Stimulated activated CD8-positive, alpha-beta memory T cell treated with anti-CD3 and anti-CD28 coated beads, Interleukin-4, amount 100 ng/mL, for 48 hours (primary cell): ENCODE measurements at regions not wholly inside any gene's neighbourhood (a gene's known extent, or its start where the extent isn't known, plus 50 kb on each side); places are given as distances from the start of the nearest gene placed in this dataset.

ENCODE experiments used
- DNase-seq: peaks from one replicate; pipeline ENCODE4 v3.0.0-alpha.2; 2020

- DNase-seq, result no peak
These were observed 553.9 kb downstream of the ZNF804A start for GRCh38 chr2:185152186-185152585.

DNA sequence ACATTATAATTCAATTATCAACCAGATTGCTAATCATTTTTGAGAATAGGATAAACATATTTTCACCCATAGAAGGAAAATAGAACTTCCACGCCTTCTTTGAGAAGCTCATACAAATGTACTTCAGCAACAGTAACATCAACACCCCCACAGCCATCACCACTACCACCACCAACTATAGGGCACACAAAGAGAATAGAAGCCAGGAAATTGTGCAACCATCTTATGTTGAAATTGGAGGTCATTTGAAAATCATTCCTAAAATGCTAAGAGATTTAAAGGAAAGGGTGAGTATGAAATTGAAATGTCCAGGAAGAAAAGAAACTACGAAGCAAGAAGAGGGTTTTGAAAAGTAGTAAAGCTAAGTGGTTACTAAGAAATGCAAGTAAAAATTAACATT, 563.4 kb downstream of the ZNF804A start:
- no peak for DNase-seq

DNA sequence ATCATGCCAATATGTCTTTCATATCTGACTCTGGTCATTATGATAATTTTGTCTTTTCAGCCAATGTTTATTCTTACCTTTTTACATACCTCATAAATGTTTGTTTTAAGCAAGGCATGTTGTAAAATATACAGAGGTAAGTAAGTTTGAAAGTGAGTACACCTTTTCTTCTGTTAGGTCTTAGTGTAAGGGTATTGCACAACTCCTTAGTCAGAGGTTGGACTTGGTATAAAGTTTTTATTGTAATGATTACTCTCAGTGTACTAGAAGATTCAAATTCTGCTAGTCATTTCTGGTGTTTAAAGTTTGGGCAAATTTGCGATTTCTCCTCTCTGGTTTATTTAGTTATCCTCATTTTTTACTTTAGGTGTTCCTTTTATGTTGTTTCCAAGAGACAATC, 564.3 kb upstream of the FSIP2 start:
- DNase-seq, result no peak

DNA sequence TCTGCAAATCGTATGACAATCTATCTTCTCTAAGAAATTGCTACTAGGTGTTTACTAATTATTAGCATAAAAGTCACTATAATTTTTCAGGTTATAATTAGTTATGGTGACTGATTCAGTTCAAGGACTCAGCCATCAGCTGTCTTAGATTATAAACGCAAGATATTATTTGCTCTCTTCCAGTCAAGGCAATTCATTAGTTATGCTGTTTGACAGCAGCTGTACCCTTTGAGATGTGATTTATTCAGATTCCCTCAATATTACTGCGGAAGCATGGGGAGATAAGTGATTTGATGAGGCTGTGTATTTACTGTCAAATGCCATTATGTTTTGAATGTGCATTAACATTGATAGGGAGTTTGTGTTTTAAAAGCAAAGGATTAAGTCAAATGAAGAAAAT, 558.9 kb upstream of the FSIP2 start:
- no peak for DNase-seq

GRCh38 chr2:185181901-185182300, 556.7 kb upstream of the FSIP2 start:
- DNase-seq, result no peak

GRCh38 chr2:185185044-185185443, 553.6 kb upstream of the FSIP2 start:
- no peak for DNase-seq

DNA sequence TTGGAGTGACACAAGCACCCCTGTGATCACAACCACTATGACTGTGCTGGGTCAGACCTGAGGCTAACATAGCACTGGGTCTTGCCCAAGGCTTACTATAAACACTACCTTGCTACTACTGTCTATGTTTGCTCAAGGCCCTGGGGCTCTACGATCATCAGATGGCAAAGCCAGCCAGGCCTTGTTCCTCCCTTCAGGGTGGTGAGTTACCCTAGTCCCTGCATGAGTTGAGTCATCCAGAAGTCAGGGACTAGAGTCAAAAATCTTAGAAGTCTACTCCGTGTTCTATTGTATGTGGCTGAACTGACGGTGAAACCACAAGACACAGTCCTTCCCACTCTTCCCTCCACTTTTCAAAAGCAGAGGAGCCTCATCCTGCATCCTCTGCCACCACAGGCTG, 551.2 kb upstream of the FSIP2 start:
- DNase-seq, result no peak

DNA sequence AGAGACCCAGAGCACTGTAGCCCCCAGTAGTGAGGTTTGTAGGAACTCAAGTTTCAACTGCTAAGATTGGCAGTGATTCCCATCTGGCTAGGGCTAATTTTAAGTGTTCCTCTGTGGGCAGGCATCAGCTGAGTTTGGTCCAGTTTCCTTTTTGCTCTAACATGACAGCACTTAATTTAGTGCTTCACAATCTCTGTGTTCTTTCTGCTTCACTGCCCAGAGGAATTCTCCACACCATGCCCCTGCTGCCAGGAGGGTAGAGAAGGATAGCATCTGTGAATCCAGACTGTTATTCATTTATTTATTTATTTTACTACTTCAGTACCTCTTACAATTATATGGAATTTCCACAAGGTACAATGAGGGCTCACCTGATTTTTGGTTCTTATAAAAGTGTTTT, 549.9 kb upstream of the FSIP2 start:
- no peak for DNase-seq

- DNase-seq, result no peak
These were observed 537.5 kb upstream of the FSIP2 start for GRCh38 chr2:185201063-185201462.

DNA sequence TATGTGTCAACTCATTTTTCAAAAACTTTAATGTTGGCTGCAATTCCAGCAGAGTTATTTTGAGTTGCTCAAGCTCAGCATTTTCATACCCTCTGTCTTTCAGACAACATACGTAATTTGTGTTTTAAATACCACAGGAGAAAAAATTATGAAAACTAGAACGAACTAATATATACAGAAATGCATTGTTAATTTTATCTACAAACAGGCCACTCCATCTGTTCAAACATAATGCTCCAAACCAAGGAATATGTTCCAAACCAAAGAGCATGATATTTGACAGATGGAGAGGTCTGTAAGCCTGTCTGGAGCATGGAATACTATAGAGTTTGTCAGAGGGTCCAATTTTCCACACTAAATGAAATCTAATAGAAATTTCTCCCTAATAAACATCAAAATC, 536.2 kb upstream of the FSIP2 start:
- DNase-seq, result no peak

- DNase-seq, result no peak
These were observed 535.6 kb upstream of the FSIP2 start for GRCh38 chr2:185202945-185203528.

GRCh38 chr2:185208261-185208660, 530.3 kb upstream of the FSIP2 start:
- no peak for DNase-seq

DNA sequence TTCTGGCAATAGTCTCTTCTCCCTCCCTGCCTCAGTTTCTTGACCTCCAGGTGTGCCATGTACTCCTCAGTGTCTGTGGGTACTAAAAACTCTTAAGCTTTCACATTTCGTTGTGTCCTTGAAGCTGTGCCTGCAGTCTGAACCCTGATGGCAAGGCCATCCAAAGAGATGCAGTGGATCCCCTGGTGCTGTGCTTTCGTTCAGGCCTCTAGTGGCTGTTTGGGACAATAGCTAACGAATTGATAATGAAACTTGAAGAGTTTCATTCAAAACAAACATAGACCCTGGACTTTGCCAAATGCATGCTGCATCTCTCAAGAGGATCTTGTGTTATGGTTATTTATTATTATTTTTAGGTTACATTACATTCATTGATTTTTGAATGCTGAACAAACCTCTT, 523.1 kb upstream of the FSIP2 start:
- DNase-seq, result no peak

GRCh38 chr2:185219981-185220380, 518.6 kb upstream of the FSIP2 start:
- no peak for DNase-seq

- DNase-seq, result no peak
These were observed 516.3 kb upstream of the FSIP2 start for GRCh38 chr2:185222311-185222710.

DNA sequence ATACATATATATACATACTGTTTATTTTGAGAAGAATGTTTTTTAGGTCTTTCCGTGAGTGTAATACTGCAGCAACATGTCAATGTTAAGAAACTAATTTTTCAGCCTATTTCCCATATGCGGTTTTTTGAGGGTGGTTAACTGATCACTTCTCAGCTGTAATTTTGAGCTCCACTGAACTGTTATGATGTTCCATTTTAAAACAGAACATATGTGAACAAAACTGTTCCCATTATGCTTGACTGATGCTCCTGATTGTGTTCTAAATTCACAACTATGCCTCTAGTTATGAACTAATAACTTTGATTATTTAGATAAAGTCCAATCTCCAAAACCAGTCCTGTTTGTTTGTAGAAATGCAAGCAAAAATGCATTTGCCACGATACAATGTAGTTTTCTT, 511.2 kb upstream of the FSIP2 start:
- no peak for DNase-seq

GRCh38 chr2:185239491-185239890, 499.1 kb upstream of the FSIP2 start:
- DNase-seq, result no peak

DNA sequence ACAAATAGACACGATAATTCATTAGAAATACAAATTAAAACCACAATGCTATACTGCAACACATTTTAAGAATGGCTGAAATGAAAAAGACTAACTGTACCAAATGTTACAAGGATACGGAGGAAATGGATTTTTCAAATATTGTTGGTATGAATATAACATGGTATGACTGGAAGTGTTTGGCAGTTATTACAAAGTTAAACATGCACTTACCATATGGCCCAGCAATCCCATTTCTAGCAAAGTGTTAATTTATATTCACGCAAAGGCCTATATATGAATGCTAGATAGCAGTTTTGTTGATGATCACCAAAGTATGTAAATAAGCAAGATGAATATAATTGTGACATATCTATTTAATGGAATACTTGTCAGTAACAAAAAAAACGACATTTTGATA, 497.8 kb upstream of the FSIP2 start:
- no peak for DNase-seq

GRCh38 chr2:185241556-185241955, 497.0 kb upstream of the FSIP2 start:
- DNase-seq, result no peak

GRCh38 chr2:185242462-185242861, 496.1 kb upstream of the FSIP2 start:
- DNase-seq, result no peak

DNA sequence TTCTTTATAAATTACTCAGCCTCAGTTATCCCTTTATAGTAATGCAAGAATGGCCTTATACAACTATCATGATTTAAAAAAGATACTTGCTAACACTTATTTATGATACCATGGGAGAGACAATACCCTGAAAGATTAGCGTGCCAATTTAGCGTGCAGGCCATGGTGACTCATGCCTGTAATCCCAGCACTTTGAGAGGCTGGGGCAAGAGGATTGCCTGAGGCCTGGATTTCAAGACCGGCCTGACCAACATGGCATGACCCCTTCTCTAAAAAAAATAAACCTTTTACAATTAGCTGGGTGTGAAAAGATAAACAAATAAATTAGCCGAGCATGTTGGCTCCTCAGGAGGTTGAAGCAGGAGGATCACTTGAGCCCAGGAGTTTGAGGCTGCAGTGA, 493.4 kb upstream of the FSIP2 start:
- no peak for DNase-seq

DNA sequence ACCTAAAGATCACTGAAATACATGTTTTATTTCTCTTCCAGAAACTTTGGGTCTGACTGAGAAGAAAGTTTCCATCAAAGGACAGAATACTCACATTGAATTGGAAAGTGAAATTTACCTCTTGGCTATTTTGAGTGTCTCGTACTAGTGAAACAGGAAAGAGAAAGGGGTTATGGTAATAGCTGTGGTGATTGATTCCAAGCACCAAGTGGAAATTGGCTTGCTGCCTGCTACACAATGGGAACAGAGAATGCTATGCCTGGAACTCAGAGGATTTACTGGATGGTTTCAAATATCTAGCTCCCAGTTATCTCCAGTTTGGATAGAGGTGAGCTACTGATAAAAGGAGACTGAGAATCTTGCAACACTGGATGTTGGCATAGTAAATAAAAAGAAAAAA, 492.8 kb upstream of the FSIP2 start:
- DNase-seq, result no peak

DNA sequence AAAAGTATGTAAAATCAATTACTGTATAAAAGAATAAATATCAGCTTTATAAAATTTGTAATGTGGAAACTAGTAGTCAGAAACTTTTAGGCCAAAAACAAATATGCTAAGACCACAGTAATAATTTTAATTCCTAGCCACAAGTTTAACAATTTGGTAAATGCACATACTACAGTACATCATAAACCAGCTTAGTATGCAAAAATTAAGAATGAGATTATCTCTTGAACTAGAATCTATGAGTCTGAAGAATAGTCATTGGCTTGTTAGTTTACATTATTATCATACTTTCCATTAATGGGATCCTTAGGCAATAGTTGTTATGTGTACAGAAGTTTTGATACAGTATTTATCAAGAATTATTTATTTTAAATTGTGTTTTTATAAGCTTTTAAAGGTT, 491.9 kb upstream of the FSIP2 start:
- no peak for DNase-seq

DNA sequence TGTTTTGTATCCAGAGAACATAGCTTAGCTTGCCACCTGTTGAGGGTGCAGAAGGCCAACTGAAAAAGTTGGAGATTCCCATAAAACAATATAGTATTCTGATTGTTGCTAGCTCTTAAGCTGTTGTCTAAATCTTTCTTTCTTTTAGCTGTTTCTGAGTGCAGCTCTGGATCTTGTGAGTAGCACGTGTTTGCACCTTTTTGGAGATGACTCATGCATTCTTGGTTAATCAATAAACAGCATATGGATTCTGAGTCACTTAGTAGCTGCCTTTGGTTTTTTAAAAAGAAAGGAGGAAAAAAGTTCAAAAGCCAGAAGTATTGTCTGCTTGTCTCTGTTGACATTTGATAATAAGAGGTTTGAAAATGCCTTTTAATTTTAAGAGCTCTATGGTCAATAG, 483.0 kb upstream of the FSIP2 start:
- no peak for DNase-seq

GRCh38 chr2:185265747-185266146, 472.9 kb upstream of the FSIP2 start:
- no peak for DNase-seq

GRCh38 chr2:185268651-185269050, 470.0 kb upstream of the FSIP2 start:
- DNase-seq, result no peak
